ENCODE measurements at regions not wholly inside any gene's neighbourhood (a gene's known extent, or its start where the extent isn't known, plus 50 kb on each side); places are given as distances from the start of the nearest gene placed in this dataset.

GRCh38 chr5:74420220-74420619, 220.3 kb downstream of the ENC1 start (continued):
- TF ChIP-seq SUZ12 (IDR thresholded peaks at IDR 0.05; ENCODE audit: low read length) (no peak), SIX5 (IDR thresholded peaks at IDR 0.05; ENCODE audit: low read depth, low read length) (no peak), RNF2 (IDR thresholded peaks at IDR 0.05; ENCODE audit: borderline replicate concordance, low read depth, low read length, missing control alignments, poor library complexity, severe bottlenecking) (no peak), E2F6 (IDR thresholded peaks at IDR 0.05) (no peak)
